Kidney tubule cell (primary cell): ENCODE measurements at regions not wholly inside any gene's neighbourhood (a gene's known extent, or its start where the extent isn't known, plus 50 kb on each side); places are given as distances from the start of the nearest gene placed in this dataset.

Source experiments
- DNase-seq: peaks from one replicate; pipeline ENCODE4 v3.0.0-alpha.2; 2018; ENCODE audit warnings: low spot score

DNA sequence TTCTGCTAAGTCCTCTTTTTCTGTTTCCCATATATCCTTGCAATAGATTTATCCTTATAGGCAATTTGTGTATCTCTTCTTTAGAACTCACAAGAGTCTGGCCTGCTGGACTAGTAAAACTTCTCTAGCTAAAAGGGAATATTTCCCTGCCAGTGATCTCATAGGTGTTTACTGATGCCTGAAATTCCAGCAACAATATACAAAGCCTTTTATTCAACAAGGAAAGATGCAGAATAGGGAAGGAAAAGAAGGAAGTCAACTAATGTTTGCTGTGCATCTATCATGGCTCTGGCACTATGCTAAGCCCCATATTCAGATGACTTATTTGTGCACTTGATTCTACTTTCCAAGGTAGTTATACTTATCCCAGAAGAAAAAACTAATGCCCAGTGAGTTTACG, 160.0 kb upstream of the DMRTA1 start:
- peak; percentile 55 for DNase-seq

GRCh38 chr9:22288661-22289060, 158.0 kb upstream of the DMRTA1 start:
- DNase-seq, result no peak

DNA sequence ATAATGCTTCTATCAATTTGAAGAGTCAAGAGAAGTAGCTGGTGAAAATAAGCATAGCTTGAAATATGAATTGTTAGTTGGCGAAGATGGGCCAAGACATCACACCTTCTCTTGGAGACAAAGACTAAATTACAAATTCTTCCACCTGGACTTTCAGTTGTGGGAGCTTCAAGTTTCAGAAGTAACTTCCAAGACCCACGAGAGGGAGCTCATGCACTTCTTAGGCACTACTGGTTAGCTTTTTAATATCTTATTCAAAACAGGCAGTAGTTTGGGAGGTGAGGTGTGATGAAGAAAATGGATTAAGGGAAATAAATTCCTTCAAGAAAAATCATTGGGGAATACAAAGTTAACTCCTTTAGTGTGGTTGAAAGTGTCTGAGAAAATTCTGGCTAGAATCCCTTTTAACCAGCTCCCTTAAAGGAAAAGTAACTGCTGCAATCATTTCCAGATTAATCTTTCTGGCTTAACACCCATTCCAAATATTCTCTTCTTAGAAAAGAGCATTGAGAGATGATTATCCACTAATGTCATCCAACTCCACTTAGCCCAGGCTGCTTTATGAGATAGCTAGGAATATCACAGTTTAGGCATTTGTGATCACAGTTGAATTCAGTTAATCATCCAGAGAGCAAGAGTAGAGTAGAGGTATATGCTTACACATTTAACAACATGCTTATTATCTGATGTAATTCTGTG, 139.5 kb upstream of the DMRTA1 start:
- DNase-seq, result peak; percentile 82

GRCh38 chr9:22308177-22308576, 138.4 kb upstream of the DMRTA1 start:
- peak; percentile 83 for DNase-seq

DNA sequence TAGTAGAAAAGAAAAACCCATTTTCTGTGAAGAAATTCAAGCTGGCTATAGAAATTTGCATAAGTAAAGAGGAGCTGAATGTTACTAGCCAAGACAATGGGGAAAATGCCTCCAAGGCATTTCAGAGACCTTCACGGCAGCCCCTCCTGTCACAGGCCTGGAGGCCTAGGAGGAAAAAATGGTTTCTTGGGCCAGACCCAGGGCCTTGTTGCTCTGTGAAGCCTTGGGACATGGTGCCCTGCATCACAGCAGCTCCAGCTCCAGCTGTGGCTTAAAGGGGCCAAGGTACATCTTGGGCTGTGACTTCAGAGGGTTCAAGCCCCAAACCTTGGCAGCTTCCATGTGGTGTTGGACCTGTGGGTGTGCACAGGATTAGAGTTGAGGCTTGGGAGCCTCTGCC, 130.0 kb upstream of the DMRTA1 start:
- DNase-seq, result no peak

DNA sequence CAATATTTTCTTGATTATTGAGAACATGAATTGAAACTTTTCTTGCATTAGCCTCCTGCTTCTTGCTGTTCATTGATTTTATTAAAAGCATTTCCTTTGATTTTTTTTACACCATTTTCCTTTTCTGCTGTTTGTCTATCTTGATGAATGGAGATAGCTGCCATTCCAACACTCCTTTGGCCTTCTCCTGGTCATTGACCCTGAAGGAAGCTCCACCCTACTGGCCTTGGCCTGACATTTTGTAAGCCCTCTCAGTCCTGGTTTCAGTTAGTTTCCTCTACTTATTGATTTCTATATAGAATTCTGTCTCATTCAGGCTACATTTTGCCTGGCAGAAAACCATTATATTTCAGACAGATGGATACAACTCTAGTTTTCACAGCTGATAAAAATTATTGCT, 115.1 kb upstream of the DMRTA1 start:
- DNase-seq, result no peak

DNA sequence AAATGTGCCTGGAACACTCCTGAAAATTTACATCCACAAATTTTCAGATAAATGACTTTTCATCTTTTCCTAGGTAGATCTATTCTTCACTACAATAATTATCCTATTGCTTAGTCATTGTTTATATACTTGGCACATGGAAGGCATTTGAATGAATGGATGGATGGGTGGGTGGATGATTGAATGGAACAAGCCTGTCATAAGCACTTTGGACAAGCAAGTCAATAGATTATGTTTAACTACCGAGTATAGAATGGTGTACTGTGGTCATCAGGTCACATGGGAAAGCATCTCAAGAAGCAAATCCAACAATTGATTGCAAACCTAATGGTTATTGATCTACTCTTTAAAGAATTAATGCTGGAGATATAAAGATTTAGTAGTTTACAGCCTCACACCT, 114.4 kb upstream of the DMRTA1 start:
- no peak for DNase-seq

- DNase-seq, result no peak
These were observed 109.4 kb upstream of the DMRTA1 start for GRCh38 chr9:22337261-22337660.

DNA sequence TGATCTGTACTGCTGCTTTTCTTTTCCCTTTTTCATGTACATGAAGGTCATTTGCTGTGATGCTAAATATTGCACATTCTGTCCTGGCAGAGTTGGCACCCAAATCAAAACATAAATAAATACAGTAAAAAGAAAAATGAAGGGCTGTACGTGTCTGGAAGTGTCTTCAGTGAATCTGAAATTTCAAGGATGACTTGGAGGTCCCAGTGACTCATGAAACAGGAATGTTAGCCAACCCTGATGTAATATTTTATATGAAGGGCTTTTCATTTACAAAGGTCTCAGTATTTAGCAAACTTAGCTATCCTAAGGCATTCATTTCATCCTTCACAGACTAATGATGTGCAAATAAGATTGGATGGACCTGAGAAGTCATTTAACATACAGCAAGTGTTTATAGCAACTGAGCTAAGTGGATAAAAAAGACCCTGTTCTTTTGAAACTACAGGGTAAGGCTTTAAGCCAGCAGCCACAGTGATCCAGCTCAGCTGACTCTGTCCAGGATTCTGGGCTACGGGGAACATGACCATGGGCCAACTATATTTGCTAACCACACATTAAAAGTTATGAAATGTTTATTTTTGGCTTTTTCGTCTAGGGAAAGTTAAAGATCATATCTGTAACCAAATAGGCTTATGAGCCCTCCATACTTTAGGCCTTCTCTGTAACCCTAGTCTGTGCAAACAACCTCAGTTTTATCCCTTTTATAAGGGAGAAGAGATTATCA, 104.0 kb upstream of the DMRTA1 start:
- peak; percentile 64 for DNase-seq

DNA sequence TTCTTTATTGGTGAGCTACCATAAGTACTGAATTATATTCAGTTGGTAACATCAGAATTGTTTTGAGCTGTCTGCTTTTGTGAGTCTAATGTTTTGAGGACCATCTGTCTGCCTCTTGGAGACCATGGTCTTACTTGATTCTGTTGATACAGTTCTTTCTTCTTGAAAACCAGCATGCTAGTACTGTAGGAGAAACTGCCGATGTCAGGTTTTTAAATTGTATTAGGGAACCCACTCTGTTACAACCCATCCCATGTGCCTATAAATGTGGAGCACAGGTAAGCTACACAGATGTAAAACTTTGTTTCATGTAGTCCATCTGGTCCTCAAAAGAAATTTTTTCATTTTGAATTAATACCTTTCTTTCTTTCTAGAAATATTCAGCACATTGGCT, 103.4 kb upstream of the DMRTA1 start:
- no peak for DNase-seq

DNA sequence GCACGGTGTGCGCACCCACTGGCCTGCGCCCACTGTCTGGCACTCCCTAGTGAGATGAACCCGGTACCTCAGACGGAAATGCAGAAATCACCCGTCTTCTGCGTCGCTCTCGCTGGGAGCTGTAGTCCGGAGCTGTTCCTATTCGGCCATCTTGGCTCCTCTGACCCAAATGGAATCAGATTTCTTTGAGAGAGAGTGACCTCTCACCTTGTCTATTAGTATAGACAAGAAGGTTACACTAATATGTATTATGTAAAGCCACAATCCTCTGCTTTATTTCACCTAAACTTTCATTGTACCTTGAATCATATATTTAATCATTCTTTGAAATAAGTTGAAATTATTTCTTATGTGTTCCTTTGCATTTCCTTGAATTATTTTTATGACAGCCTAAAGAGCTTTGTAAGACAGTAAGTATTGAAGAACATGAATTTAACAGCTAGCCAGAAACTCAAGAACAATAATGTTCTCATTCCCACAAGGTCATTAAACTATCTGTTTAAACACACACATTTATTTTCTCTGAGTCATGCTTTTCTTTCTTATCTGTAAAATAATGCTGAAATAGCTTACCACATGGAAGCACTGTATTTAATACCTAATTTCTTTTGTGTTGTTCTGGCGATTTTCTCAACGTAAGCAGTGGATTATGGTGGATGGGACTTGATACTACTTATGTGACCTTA, 91.8 kb upstream of the DMRTA1 start:
- DNase-seq, result no peak

- no peak for DNase-seq
These were observed 89.6 kb upstream of the DMRTA1 start for GRCh38 chr9:22356985-22357384.

DNA sequence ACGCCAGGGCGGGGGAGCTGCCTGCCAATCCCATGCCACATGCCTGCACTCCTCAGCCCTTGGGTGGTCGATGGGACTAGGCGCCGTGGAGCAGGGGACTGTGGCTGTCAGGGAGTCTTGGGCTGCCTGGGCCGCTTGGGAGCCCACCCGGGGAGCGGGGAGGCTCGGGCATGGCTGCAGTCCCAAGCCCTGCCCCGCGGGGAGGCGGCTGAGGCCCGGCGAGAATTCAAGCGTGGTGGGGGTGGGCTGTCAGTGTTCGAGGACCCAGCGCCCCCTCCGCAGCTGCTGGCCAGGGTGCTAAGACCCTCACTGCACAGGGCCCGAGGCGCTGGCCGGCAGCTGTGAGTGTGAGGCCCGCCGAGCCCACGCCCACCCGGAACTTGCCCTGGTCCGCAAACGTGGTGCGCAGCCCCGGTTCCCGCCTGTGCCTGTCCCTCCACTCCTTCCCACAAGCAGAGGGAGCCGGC, 83.2 kb upstream of the DMRTA1 start:
- DNase-seq, result no peak

DNA sequence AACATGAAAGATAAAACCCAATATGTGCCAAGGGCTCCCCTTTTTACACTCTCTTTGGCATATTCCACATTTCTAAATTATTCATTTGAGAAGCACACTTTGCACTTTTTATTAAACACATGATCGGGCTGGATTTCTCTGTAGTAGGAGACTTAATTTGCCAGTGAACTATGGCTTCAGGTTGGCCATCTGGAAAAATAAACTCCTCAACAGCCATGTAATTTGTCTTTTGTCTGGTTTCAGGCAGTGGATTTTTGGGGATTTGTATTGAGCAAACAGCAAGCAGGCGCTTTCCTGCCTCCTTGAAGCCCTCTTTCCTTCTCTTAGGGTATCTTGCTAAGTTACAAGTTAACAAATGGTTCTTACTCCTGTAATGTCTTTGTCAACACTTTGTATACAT, 73.0 kb upstream of the DMRTA1 start:
- DNase-seq, result no peak

- DNase-seq, result no peak
These were observed 72.6 kb upstream of the DMRTA1 start for GRCh38 chr9:22374051-22374450.

DNA sequence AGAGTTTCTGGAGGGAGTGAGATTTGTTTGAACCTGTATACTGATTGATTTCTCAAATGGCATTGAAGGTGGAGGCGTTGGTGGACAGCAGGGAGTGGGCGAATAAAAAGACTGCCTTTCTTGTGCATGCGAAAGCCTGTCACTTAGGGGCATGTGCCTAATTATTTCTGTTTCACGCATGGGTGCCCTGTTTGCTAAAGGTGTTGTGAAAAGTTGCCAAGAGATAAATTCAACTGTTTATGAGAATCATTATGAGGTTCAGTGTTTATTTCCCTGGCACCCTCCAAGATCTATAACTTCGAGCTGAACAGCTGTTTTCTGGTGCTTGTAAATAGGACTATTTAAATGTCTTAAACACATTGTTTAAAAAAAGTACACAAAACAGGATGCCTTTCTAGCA, 67.4 kb upstream of the DMRTA1 start:
- DNase-seq, result no peak

DNA sequence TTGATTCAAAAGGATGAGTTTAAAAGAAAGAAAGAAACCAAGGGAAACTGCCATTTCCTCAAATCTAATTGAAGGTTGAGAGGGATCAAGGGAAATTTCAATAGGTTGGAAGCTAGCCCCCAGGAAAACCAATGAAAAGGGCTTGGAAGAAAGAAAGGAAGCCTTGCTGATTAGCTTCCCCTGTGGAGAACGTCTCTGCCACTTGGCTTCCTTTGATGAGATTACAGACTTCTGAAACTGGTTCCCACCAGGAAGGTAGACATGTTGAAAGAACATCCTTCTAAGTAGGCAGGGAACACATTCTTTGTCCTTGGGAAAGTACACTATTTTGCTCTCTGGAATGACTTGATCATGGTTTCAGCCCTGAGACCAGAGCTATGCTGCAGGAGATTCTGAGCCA, 65.5 kb upstream of the DMRTA1 start:
- DNase-seq, result no peak

- peak; percentile 12 for DNase-seq
These were observed 64.3 kb upstream of the DMRTA1 start for GRCh38 chr9:22382331-22382730.

DNA sequence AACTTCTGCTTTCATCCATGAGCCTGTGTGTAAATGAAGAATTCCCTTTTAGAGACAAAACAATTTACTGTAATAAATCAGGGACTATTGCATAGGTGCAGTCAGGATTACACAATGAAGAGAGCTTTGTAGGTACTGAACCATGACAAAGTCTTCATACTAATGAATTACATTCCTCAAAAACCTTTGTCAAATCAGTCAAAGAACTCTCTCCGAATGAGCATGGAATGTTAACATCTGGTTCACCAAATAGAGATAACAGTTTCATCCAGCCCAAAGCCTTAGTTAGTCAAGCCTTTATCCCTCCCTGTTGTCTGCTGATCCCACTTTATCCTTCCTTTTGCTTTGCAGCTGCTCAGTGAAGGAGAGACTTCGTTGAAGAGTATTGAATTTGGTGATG, 62.9 kb upstream of the DMRTA1 start:
- peak; percentile 63 for DNase-seq

- no peak for DNase-seq
These were observed 57.4 kb upstream of the DMRTA1 start for GRCh38 chr9:22389271-22389670.

- no peak for DNase-seq
These were observed 54.1 kb upstream of the DMRTA1 start for GRCh38 chr9:22392523-22392922.

DNA sequence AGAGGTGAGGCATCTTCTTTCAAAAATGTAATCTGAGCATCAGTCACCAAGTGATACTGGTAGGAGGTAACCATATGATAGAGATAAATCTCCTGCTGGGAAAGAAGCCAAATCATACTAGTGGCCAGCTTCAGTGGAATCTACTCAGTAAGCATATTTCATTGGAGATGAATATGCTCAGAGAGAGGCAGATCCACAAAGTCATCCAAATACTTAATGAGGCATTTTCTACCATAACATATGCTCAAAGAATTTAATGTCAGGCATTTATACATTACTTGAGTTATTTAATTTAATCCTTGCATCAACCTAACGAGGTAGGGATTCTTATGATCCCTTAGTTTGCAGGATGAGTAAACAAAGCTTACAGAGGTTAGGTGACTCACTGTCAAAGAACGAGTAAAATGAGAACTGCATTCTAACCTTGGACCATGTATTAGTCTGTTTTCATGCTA, 50.9 kb upstream of the DMRTA1 start:
- DNase-seq, result peak; percentile 66
